Cardiac septum (tissue), 1 donor: ENCODE measurements at regions not wholly inside any gene's neighbourhood (a gene's known extent, or its start where the extent isn't known, plus 50 kb on each side); places are given as distances from the start of the nearest gene placed in this dataset.

Source experiments
- DNase-seq: peaks from one replicate; pipeline ENCODE4 v3.0.0-alpha.2; 2020; ENCODE audit warnings: low spot score
- intact Hi-C: fragments of 100-400 bp; cut with DNase I; formaldehyde crosslinking; loops from one replicate; pipeline ENCODE4 v1.14.0; 2022
- donor health status: DM: no; HTN: no; CAD: no.

- intact Hi-C loops: no loop called here
- no peak for DNase-seq
These were observed 65.8 kb upstream of the METAP2 start for GRCh38 chr12:95408201-95408600.

GRCh38 chr12:95411057-95411456, 62.9 kb upstream of the METAP2 start:
- DNase-seq: no peak
- intact Hi-C loops: no loop called here

DNA sequence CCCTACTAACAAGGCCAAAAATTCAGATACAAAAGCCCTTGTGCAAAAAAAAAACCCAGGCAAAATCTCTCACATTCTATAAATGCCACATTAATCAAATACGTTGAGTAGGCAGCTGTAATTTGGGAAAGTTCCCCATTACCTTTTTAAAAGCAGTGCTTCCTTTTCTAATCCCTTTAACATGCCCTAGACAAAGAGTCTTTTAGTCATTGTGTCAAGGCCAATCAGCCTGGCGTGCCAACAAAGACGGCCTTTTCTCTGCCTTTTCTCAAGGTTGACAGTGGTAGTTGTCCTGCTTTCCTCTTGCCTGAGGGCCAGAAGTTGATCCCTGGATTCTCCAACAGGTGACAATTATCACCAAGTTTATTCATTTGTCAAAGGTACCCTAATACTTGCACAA, 62.5 kb upstream of the METAP2 start:
- no peak for DNase-seq
- intact Hi-C loops: no loop called here

- intact Hi-C loops: no loop called here
- no peak for DNase-seq
These were observed 61.3 kb upstream of the METAP2 start for GRCh38 chr12:95412482-95413311.

- intact Hi-C loops: no loop called here
- no peak for DNase-seq
These were observed 60.4 kb upstream of the METAP2 start for GRCh38 chr12:95413576-95413975.

GRCh38 chr12:95415451-95415850, 58.5 kb upstream of the METAP2 start:
- intact Hi-C loops: no loop called here
- no peak for DNase-seq

DNA sequence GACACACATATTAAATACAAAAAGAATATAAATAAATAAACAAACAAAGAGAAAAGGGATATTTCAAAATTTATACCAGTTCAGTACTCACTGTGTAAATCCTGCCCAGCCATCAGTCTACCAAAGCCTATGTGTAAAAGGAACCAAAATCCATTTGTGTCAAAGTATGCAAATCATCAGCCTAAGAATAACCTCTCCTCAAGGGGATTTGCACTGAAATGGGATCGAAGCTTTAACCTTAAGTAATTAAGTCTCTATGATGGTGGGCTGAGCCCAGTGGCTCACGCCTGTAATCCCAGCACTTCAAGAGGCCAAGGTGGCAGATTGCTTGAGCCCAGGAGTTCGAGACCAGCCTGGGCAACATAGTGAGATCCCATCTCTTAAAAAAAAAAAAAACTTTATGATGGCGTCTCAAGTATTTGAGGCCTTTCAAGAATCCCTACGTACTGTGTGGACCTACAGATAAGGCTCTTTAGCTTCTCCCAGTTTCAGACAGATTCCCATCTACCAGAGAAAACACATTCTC, 57.8 kb upstream of the METAP2 start:
- intact Hi-C loops: no loop called here
- no peak for DNase-seq

DNA sequence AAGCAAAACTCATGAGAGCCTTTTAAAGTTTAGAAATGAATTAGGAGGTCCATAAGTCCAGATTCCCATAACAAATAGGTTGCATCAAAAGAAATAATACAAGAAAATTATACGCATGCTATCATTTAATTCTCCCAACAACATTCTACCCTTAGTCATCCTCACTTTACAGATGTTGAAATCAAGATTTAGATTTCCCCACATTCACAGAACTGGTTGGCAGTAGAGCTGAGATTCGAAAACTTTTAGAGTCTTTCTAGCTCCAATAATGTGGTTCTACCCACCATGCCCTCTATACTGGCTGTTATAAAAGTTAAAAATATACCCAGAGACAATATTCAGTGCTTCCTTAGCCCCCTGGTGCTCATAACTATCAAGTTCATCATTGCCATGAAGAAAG, 56.6 kb upstream of the METAP2 start:
- intact Hi-C loops: no loop called here
- DNase-seq: no peak

- intact Hi-C loops: no loop called here
- no peak for DNase-seq
These were observed 55.8 kb upstream of the METAP2 start for GRCh38 chr12:95418142-95418541.
